DOHH2 (cell line): ENCODE measurements at regions not wholly inside any gene's neighbourhood (a gene's known extent, or its start where the extent isn't known, plus 50 kb on each side); places are given as distances from the start of the nearest gene placed in this dataset.

ENCODE experiments used
- H3F3A ChIP-seq: fragments of 200-600 bp; sonication (generic), shearing (Covaris generic); 2 replicates; pipeline ENCODE4 v1.6.0; 2016; ENCODE audit warnings: antibody characterized with exemption, mild to moderate bottlenecking; ENCODE audit not compliant: control insufficient read depth, insufficient read depth
- H3K27ac ChIP-seq: fragments of 200-600 bp; sonication (generic); 2 replicates; pipeline ENCODE4 v1.5.1; 2014; ENCODE audit warnings: low read depth, mild to moderate bottlenecking, low read length, moderate library complexity
- H3K27me3 ChIP-seq: fragments of 200-600 bp; sonication (generic); 2 replicates; pipeline ENCODE4 v1.6.1; 2014; ENCODE audit warnings: mild to moderate bottlenecking, low read length, mixed read lengths; ENCODE audit not compliant: control insufficient read depth
- H3K36me3 ChIP-seq: fragments of 200-600 bp; sonication (generic); 2 replicates; pipeline ENCODE4 v1.6.1; 2014; ENCODE audit warnings: mild to moderate bottlenecking, low read length, moderate library complexity, mixed read lengths; ENCODE audit not compliant: control insufficient read depth
- H3K4me1 ChIP-seq: fragments of 200-600 bp; sonication (generic); 2 replicates; pipeline ENCODE4 v1.6.1; 2014; ENCODE audit warnings: mild to moderate bottlenecking, low read length, mixed read lengths; ENCODE audit not compliant: control insufficient read depth
- H3K4me2 ChIP-seq: fragments of 200-600 bp; sonication (generic); 2 replicates; pipeline ENCODE4 v1.6.0; 2014; ENCODE audit warnings: mild to moderate bottlenecking, low read length, moderate library complexity
- H3K4me3 ChIP-seq: fragments of 200-600 bp; sonication (generic); 2 replicates; pipeline ENCODE4 v1.5.1; 2014; ENCODE audit warnings: mild to moderate bottlenecking, low read length, mixed read lengths
- H3K79me2 ChIP-seq: fragments of 200-600 bp; sonication (generic); 2 replicates; pipeline ENCODE4 v1.6.1; 2014; ENCODE audit warnings: mild to moderate bottlenecking, low read length, mixed read lengths; ENCODE audit not compliant: control insufficient read depth
- H3K9me2 ChIP-seq: fragments of 200-600 bp; sonication (generic); replicated peaks from 2 replicates; pipeline ENCODE4 v1.6.1; 2014; ENCODE audit warnings: mild to moderate bottlenecking, low read length, mixed read lengths; ENCODE audit not compliant: control insufficient read depth
- H3K9me3 ChIP-seq: fragments of 200-600 bp; sonication (generic); 2 replicates; pipeline ENCODE4 v1.6.1; 2014; ENCODE audit warnings: antibody characterized with exemption, low read length, mixed read lengths; ENCODE audit not compliant: control insufficient read depth, insufficient read depth
- H4K20me1 ChIP-seq: fragments of 200-600 bp; sonication (generic); 2 replicates; pipeline ENCODE4 v1.6.0; 2014; ENCODE audit warnings: low read depth, mild to moderate bottlenecking, antibody characterized with exemption, low read length, moderate library complexity; ENCODE audit not compliant: control insufficient read depth, insufficient read depth
- EZH2phosphoT487 ChIP-seq: fragments of 200-600 bp; sonication (generic); IDR thresholded peaks from 2 replicates; pipeline ENCODE4 v1.6.1; 2017; ENCODE audit warnings: borderline replicate concordance, mild to moderate bottlenecking, antibody characterized with exemption, low read length, moderate library complexity, mixed read lengths
- TF ChIP-seq, protein P1 (sequence below): fragments of 200-600 bp; sonication (generic); IDR thresholded peaks from one replicate; pipeline ENCODE4 v1.5.1; 2014; ENCODE audit warnings: antibody characterized with exemption, mild to moderate bottlenecking, low read depth, low read length; ENCODE audit not compliant: poor library complexity, severe bottlenecking

DNA sequence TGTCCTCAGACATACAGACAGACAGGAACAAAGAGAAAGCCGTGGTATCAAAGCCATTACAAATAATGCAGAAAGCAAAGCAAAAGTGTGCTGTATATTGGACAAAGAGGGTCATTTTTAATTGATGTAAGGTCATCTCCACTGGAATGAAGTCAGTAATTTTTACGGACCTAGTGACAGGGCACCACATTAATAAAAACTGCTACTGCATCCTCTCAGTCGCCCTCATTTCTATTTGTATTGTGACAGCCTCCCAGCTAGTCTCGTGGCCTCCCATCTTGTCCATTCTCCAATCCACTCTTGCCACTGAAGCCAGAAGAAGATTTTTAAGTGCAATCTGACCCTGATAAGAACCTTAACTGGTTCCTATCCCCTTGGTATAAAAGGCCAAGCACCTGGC, 132.4 kb downstream of the NUAK1 start:
- H3K27ac ChIP-seq, result no peak overlapping the region
- no peaks in the 10 kb centered on the region for H4K20me1 ChIP-seq
- H3K27me3 ChIP-seq, result peaks cover 3% of the 10 kb centered on the region; the same call in 1 of the 2 replicates
- H3K9me3 ChIP-seq, result no peaks in the 10 kb centered on the region
- TF ChIP-seq, protein P1, sequence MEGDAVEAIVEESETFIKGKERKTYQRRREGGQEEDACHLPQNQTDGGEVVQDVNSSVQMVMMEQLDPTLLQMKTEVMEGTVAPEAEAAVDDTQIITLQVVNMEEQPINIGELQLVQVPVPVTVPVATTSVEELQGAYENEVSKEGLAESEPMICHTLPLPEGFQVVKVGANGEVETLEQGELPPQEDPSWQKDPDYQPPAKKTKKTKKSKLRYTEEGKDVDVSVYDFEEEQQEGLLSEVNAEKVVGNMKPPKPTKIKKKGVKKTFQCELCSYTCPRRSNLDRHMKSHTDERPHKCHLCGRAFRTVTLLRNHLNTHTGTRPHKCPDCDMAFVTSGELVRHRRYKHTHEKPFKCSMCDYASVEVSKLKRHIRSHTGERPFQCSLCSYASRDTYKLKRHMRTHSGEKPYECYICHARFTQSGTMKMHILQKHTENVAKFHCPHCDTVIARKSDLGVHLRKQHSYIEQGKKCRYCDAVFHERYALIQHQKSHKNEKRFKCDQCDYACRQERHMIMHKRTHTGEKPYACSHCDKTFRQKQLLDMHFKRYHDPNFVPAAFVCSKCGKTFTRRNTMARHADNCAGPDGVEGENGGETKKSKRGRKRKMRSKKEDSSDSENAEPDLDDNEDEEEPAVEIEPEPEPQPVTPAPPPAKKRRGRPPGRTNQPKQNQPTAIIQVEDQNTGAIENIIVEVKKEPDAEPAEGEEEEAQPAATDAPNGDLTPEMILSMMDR, result no peak
- no peaks in the 10 kb centered on the region for H3K4me1 ChIP-seq
- H3K9me2 ChIP-seq, result no peaks in the 10 kb centered on the region
- no peaks in the 10 kb centered on the region for H3K36me3 ChIP-seq
- H3K4me3 ChIP-seq, result no peak overlapping the region
- H3F3A ChIP-seq, result no peaks in the 10 kb centered on the region
- H3K79me2 ChIP-seq, result no peaks in the 10 kb centered on the region
- H3K4me2 ChIP-seq, result no peak overlapping the region

DNA sequence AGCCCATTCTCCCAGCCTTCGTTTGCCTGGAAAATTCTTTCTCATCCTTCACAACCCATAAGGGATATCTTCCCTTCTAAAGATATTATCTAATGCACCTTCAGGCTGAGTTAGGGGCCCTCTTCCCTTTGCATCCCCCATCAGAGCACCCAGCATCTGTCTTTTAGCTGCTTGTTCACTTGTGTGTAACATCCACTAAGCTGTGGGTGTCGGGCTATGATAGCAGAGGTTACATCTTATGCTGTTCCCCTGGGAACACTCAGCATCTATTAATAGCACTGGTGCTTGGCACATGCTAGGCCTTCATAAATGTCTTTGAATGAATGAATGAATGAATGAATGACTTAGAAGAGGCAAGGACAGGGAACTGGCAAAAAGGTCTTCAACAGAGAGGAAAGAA, 131.8 kb downstream of the NUAK1 start:
- TF ChIP-seq EZH2phosphoT487, result no peak
- TF ChIP-seq, protein P1, result no peak
- H3K79me2 ChIP-seq, result no peaks in the 10 kb centered on the region
- no peak overlapping the region for H3K4me3 ChIP-seq
- H3K27ac ChIP-seq, result no peak overlapping the region
- no peaks in the 10 kb centered on the region for H3F3A ChIP-seq
- no peaks in the 10 kb centered on the region for H3K36me3 ChIP-seq
- H3K27me3 ChIP-seq, result peaks cover 3% of the 10 kb centered on the region; the same call in 1 of the 2 replicates
- H3K9me2 ChIP-seq, result no peaks in the 10 kb centered on the region
- H3K9me3 ChIP-seq, result no peaks in the 10 kb centered on the region
- H3K4me1 ChIP-seq, result no peaks in the 10 kb centered on the region
- H4K20me1 ChIP-seq, result no peaks in the 10 kb centered on the region
- no peak overlapping the region for H3K4me2 ChIP-seq

DNA sequence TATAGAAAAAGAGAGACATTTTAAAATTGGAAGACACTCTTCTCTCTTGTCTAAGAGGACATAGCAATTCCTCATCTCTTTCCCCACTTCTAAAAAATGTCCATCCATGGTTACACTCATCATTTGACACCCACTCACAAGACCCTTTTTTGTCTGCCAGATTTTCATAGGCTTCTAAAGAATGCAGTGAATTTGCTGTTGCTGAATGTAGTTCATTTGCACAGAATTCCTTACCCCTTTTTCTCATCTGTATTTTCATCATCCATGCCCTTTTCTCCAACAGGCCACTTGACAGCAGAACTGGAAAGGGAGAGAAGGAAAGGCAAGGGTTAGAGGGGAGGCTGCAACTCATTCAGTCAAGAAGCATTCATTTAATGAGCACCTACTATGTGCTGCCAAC, 128.0 kb downstream of the NUAK1 start:
- Histone ChIP-seq H3K36me3 (no peaks in the 10 kb centered on the region), H3F3A (no peaks in the 10 kb centered on the region), H3K4me2 (no peak overlapping the region), H3K27me3 (no peaks in the 10 kb centered on the region), H3K9me3 (no peaks in the 10 kb centered on the region), H3K4me1 (no peaks in the 10 kb centered on the region), H3K9me2 (no peaks in the 10 kb centered on the region), H3K4me3 (no peak overlapping the region), H3K79me2 (no peaks in the 10 kb centered on the region), H4K20me1 (no peaks in the 10 kb centered on the region), H3K27ac (no peak overlapping the region)
- TF ChIP-seq EZH2phosphoT487, result no peak
- TF ChIP-seq, protein P1, result no peak
